ENCODE measurements at regions not wholly inside any gene's neighbourhood (a gene's known extent, or its start where the extent isn't known, plus 50 kb on each side); places are given as distances from the start of the nearest gene placed in this dataset.

DNA sequence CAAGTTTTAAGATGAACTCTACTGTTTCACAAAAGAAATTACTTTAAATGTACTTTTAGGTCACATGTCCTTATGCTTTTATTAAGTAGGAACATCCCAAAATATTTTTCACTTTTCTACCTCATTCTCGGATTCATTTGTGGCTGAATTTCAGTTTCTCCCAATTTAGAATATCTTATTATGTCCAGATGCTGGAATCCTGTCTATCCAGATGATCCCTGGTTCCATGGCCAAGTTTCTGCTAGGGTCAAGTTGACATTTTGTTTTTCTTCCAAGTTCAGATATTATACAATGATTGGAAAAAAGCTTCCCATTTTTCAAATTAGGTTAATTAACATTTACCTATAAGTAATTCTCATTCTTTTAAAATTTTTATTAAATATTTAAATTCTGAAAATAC, 181.8 kb upstream of the SLC16A7 start:
- DNase-seq (ENCODE audit: low read depth) = no peak
- no peak overlapping the region for H3K4me3 ChIP-seq (ENCODE audit: low read depth, low read length)
- TF ChIP-seq, protein P1, sequence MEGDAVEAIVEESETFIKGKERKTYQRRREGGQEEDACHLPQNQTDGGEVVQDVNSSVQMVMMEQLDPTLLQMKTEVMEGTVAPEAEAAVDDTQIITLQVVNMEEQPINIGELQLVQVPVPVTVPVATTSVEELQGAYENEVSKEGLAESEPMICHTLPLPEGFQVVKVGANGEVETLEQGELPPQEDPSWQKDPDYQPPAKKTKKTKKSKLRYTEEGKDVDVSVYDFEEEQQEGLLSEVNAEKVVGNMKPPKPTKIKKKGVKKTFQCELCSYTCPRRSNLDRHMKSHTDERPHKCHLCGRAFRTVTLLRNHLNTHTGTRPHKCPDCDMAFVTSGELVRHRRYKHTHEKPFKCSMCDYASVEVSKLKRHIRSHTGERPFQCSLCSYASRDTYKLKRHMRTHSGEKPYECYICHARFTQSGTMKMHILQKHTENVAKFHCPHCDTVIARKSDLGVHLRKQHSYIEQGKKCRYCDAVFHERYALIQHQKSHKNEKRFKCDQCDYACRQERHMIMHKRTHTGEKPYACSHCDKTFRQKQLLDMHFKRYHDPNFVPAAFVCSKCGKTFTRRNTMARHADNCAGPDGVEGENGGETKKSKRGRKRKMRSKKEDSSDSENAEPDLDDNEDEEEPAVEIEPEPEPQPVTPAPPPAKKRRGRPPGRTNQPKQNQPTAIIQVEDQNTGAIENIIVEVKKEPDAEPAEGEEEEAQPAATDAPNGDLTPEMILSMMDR (conservative IDR thresholded peaks at IDR 0.05; ENCODE audit: low read depth, low read length) = no peak

DNA sequence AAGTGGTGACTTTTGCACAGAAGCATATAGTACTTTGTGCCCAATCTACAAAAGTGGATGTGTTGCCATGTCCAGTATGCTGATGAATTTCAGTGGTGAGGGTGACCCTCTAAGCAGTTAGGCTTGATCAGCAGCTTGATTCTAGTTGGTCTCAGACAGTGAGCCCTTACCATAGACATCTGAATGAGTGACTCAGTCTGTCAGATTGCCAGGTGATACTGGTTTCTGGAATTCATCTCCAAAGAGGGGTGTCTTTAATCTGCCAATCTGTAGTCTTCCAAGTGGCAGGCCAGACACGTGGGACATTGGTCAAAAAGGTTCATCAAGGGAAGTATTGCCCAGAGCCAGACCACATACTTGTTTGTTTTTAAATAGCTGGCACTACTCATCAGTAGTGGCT, 187.4 kb upstream of the SLC16A7 start:
- DNase-seq (ENCODE audit: low read depth) = no peak
- TF ChIP-seq, protein P1 (conservative IDR thresholded peaks at IDR 0.05; ENCODE audit: low read depth, low read length) = no peak
- no peak overlapping the region for H3K4me3 ChIP-seq (ENCODE audit: low read depth, low read length)

DNA sequence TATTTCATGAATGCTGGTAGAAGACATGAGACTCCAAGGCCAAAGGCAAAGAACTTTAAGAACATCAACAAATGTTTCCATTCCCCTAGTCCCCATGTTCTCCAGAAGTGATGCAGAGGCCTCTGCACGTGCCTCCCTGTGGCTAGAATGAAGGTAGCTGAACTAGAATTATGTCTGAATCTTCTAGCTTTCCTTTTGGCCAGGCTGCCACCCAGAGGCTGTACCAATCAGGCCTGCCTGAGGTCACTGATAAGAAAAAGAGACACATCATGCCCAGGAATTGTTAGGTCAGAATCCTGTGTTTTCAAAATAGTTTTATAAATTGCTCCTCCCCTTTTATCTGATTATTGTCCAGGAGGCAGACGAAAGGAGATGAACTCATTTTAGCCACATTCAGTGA, 188.0 kb upstream of the SLC16A7 start:
- no peak for DNase-seq (ENCODE audit: low read depth)
- TF ChIP-seq, protein P1 (conservative IDR thresholded peaks at IDR 0.05; ENCODE audit: low read depth, low read length) = no peak
- no peak overlapping the region for H3K4me3 ChIP-seq (ENCODE audit: low read depth, low read length)

DNA sequence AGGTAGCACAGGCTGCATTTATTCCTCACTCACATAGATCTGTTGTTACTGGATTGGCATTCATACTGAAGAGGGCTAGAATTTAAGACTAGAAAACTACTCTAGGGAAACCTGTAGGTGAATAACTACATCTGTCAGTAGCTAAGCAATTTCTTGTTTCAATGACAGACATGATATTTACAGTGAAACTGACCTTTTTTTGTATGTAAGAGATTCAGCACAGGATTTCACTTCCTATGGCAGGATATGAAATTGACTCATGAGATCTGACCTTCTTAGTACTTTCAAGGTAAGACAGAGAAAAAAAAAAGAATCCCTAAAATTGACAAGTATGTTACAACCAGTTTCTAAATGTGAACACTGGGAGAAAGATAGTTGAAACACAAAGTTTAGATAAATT, 189.8 kb upstream of the SLC16A7 start:
- DNase-seq (ENCODE audit: low read depth) = no peak
- H3K4me3 ChIP-seq (ENCODE audit: low read depth, low read length) = no peak overlapping the region
- TF ChIP-seq, protein P1 (conservative IDR thresholded peaks at IDR 0.05; ENCODE audit: low read depth, low read length) = no peak

DNA sequence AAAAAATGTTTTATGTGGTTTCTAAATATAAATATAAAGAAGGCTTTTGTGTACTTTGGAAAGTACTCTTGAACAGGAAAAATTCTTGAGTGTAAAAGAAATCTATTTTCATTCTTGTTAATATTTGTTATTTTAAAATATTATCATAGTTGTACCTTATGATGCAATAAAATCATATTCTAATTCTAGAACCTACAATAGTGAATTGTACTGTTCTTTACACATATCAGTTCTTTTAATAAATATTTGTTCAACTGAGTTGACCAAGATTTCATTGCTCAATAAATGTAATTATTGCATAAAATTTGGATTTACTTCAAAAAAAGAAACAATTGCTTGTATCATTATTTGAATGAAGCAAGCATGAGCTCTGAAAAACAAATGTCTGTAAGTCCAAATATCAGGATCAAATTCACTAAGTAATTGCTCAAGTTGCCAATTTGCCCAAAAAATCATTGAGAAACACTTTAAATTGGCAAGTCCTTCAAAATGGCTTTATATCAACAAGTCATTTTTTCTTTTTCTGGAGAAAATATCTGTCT, 191.6 kb upstream of the SLC16A7 start:
- no peak for DNase-seq (ENCODE audit: low read depth)
- TF ChIP-seq, protein P1 (conservative IDR thresholded peaks at IDR 0.05; ENCODE audit: low read depth, low read length) = no peak
- no peak overlapping the region for H3K4me3 ChIP-seq (ENCODE audit: low read depth, low read length)

DNA sequence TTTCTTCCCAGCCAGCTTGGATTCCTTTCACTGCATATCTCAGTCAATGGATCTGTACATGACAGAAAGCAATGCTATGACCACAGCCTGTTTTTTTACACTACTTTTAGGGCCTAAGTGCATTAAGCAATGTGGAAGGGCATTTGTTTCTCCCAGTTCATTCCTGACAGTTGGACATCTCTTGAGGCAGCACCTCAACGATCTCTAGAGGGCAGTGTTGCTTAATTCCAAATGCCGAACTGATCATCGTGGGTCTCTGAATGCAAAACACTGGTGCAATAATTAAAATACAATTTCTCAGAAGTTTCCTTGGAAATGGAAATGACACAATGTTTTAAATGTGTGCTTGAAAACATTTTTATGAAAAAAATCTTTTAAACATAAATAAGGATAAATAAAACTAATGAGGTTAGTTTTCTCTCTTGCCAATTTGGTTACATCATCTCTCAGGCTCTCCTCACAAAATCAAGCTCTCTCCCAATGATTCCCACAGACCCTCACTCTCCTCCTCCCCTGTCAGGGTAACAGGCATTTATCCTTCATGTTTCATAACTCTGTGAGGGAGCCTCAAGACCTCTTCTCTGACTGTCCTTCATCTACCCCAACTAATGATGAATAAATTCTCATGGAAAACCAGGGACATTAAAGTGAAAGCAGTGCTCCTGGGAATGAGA, 192.4 kb upstream of the SLC16A7 start:
- TF ChIP-seq, protein P1 (conservative IDR thresholded peaks at IDR 0.05; ENCODE audit: low read depth, low read length) = peak; percentile 93
- peak; percentile 22 for DNase-seq (ENCODE audit: low read depth)
- H3K4me3 ChIP-seq (ENCODE audit: low read depth, low read length) = no peak overlapping the region

DNA sequence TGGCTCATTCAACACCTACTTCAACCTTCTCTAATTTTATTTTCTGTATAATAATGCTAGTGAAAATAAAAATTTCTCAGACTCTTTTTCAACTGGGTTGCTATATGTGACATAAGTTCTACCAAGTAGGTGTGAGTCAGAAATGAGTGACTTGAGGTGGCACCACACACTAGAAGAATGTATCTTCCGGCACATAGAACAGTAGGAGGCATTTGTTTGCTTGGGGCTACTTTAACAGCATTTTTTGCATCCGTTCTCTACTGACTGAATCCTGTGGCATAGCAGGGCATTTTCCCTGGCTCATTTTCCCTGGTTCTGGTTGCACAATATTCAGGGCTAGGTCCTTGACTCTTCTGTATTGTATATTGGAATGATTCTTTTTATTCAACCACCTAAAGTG, 194.0 kb upstream of the SLC16A7 start:
- no peak overlapping the region for H3K4me3 ChIP-seq (ENCODE audit: low read depth, low read length)
- no peak for DNase-seq (ENCODE audit: low read depth)
- TF ChIP-seq, protein P1 (conservative IDR thresholded peaks at IDR 0.05; ENCODE audit: low read depth, low read length) = no peak

Data from epithelial cell of proximal tubule (primary cell).